H9 (cell line): ENCODE measurements at regions not wholly inside any gene's neighbourhood (a gene's known extent, or its start where the extent isn't known, plus 50 kb on each side); places are given as distances from the start of the nearest gene placed in this dataset.

Experiments
- DNase-seq: peaks from one replicate; pipeline ENCODE4 v3.0.0-alpha.2; 2017
- H2AFZ ChIP-seq: one replicate; pipeline ENCODE4 v1.6.1; 2013; ENCODE audit warnings: mild to moderate bottlenecking, low read length, control low read depth, moderate library complexity
- H2AK5ac ChIP-seq: 2 replicates; pipeline ENCODE4 v1.6.1; 2013; ENCODE audit warnings: low read length, control low read depth, mixed read lengths; ENCODE audit not compliant: insufficient read length
- H2BK120ac ChIP-seq: one replicate; pipeline ENCODE4 v1.6.1; 2013; ENCODE audit warnings: low read depth, mild to moderate bottlenecking, low read length, control low read depth, inconsistent platforms; ENCODE audit not compliant: poor library complexity, severe bottlenecking
- H2BK12ac ChIP-seq: 2 replicates; pipeline ENCODE4 v1.6.1; 2013; ENCODE audit warnings: low read length, control low read depth, mixed read lengths, low read depth; ENCODE audit not compliant: insufficient read length
- H2BK15ac ChIP-seq: 2 replicates; pipeline ENCODE4 v1.6.1; 2013; ENCODE audit warnings: low read depth, low read length, control low read depth
- H2BK20ac ChIP-seq: one replicate; pipeline ENCODE4 v1.6.1; 2013; ENCODE audit warnings: low read depth, mild to moderate bottlenecking, low read length, control low read depth, inconsistent platforms; ENCODE audit not compliant: poor library complexity, severe bottlenecking
- H2BK5ac ChIP-seq: 2 replicates; pipeline ENCODE4 v1.6.1; 2013; ENCODE audit warnings: low read length, control low read depth, mixed read lengths; ENCODE audit not compliant: insufficient read length
- H3K14ac ChIP-seq: 2 replicates; pipeline ENCODE4 v1.6.1; 2013; ENCODE audit warnings: low read length, control low read depth; ENCODE audit not compliant: insufficient read depth
- H3K18ac ChIP-seq: 2 replicates; pipeline ENCODE4 v1.6.1; 2013; ENCODE audit warnings: low read depth, mild to moderate bottlenecking, mixed read lengths, low read length, control low read depth; ENCODE audit not compliant: insufficient read length
- H3K23ac ChIP-seq: 2 replicates; pipeline ENCODE4 v1.6.1; 2013; ENCODE audit warnings: low read length, control low read depth, mixed read lengths, low read depth; ENCODE audit not compliant: insufficient read length
- H3K23me2 ChIP-seq: 2 replicates; pipeline ENCODE4 v1.6.1; 2013; ENCODE audit warnings: low read depth, mild to moderate bottlenecking, mixed read lengths, low read length, control low read depth; ENCODE audit not compliant: insufficient read length, poor library complexity, severe bottlenecking
- H3K27ac ChIP-seq: 2 replicates; pipeline ENCODE4 v1.5.1; 2013; ENCODE audit warnings: low read length, control low read depth, mixed read lengths, low read depth; ENCODE audit not compliant: insufficient read length
- H3K27me3 ChIP-seq: 2 replicates; pipeline ENCODE4 v1.6.1; 2013; ENCODE audit warnings: low read length, control low read depth, inconsistent platforms; ENCODE audit not compliant: insufficient read depth
- H3K4ac ChIP-seq: 2 replicates; pipeline ENCODE4 v1.6.1; 2013; ENCODE audit warnings: low read depth, mild to moderate bottlenecking, control low read depth, inconsistent platforms, low read length, moderate library complexity
- H3K4me1 ChIP-seq: 2 replicates; pipeline ENCODE4 v1.6.1; 2013; ENCODE audit warnings: low read length, control low read depth, inconsistent platforms; ENCODE audit not compliant: insufficient read depth
- H3K4me2 ChIP-seq: 2 replicates; pipeline ENCODE4 v1.6.1; 2013; ENCODE audit warnings: low read length, control low read depth, mixed read lengths; ENCODE audit not compliant: insufficient read length, insufficient read depth
- H3K56ac ChIP-seq: 2 replicates; pipeline ENCODE4 v1.6.1; 2013; ENCODE audit warnings: low read depth, mild to moderate bottlenecking, mixed read lengths, low read length, control low read depth; ENCODE audit not compliant: insufficient read length
- H3K79me1 ChIP-seq: 2 replicates; pipeline ENCODE4 v1.6.1; 2013; ENCODE audit warnings: low read depth, mild to moderate bottlenecking, moderate library complexity, low read length, control low read depth, inconsistent platforms; ENCODE audit not compliant: insufficient read depth, poor library complexity, severe bottlenecking
- H3K79me2 ChIP-seq: 2 replicates; pipeline ENCODE4 v1.6.1; 2013; ENCODE audit warnings: low read length, control low read depth, inconsistent platforms; ENCODE audit not compliant: insufficient read depth
- H3K9ac ChIP-seq: 2 replicates; pipeline ENCODE4 v1.6.1; 2013; ENCODE audit warnings: low read length, control low read depth, mixed read lengths; ENCODE audit not compliant: insufficient read length; ENCODE audit errors: extremely low read depth
- H3K9me3 ChIP-seq: one replicate; pipeline ENCODE4 v1.6.1; 2013; ENCODE audit warnings: low read depth, low read length, inconsistent platforms; ENCODE audit not compliant: control insufficient read depth
- H3T11ph ChIP-seq: one replicate; pipeline ENCODE4 v1.6.1; 2013; ENCODE audit warnings: mild to moderate bottlenecking, low read length, control low read depth, inconsistent platforms
- H4K20me1 ChIP-seq: one replicate; pipeline ENCODE4 v1.6.1; 2013; ENCODE audit not compliant: control insufficient read depth, insufficient read length, insufficient read depth
- H4K5ac ChIP-seq: 2 replicates; pipeline ENCODE4 v1.6.1; 2013; ENCODE audit warnings: low read depth, mild to moderate bottlenecking, mixed read lengths, low read length, control low read depth; ENCODE audit not compliant: insufficient read length
- H4K8ac ChIP-seq: replicated peaks from 2 replicates; pipeline ENCODE4 v1.6.1; 2013; ENCODE audit warnings: low read length, control low read depth, mixed read lengths, low read depth; ENCODE audit not compliant: insufficient read length
- H4K91ac ChIP-seq: 2 replicates; pipeline ENCODE4 v1.6.1; 2013; ENCODE audit warnings: low read depth, mild to moderate bottlenecking, moderate library complexity, mixed read lengths, low read length, control low read depth; ENCODE audit not compliant: insufficient read length
- H3K27ac Mint-ChIP-seq, 3 experiments: 2 replicates in 2 of 3; 3 replicates in 1 of 3; pipeline ENCODE4 v1.8.0; 2020 to 2021; ENCODE audit warnings: mixed read lengths in 3 of 3, mild to moderate bottlenecking in 1 of 3, moderate library complexity in 1 of 3
- H3K27me3 Mint-ChIP-seq: 2 replicates; pipeline ENCODE4 v1.8.0; 2021; ENCODE audit warnings: low read depth, mild to moderate bottlenecking, moderate library complexity, mixed read lengths
- H3K36me3 Mint-ChIP-seq, 3 experiments: 2 replicates in 2 of 3; 3 replicates in 1 of 3; pipeline ENCODE4 v1.8.0; 2020 to 2021; ENCODE audit warnings: low read depth in 3 of 3, mixed read lengths in 3 of 3; ENCODE audit not compliant: insufficient read depth in 1 of 3
- H3K4me1 Mint-ChIP-seq, 2 experiments: 2 replicates each; pipeline ENCODE4 v1.8.0; 2020; ENCODE audit warnings: mixed read lengths in 2 of 2
- H3K4me3 Mint-ChIP-seq, 2 experiments: 2 replicates in 1 of 2; 3 replicates in 1 of 2; pipeline ENCODE4 v1.8.0; 2020 to 2021; ENCODE audit warnings: mild to moderate bottlenecking in 2 of 2, mixed read lengths in 2 of 2, moderate library complexity in 1 of 2
- H3K9me3 Mint-ChIP-seq, 2 experiments: 2 replicates in 1 of 2; 3 replicates in 1 of 2; pipeline ENCODE4 v1.8.0; 2020; ENCODE audit warnings: mild to moderate bottlenecking in 2 of 2, mixed read lengths in 2 of 2, moderate library complexity in 1 of 2
- WGBS: extraction: QIAGEN DNeasy Blood & Tissue Kit; methylation state at CpG from one replicate; pipeline ENCODE4 v1.1.7; 2013; ENCODE audit warnings: missing lambda C conversion rate, low lambda C conversion rate, mixed read lengths; ENCODE audit not compliant: insufficient read length; ENCODE audit errors: extremely low coverage; 5-methylcytosine and 5-hydroxymethylcytosine counted together
- TF ChIP-seq, protein P1 (sequence below): fragments of 200-600 bp; sonication (generic); conservative IDR thresholded peaks from 3 replicates; pipeline ENCODE4 v1.8.0; 2021; ENCODE audit warnings: antibody characterized with exemption, mild to moderate bottlenecking

DNA sequence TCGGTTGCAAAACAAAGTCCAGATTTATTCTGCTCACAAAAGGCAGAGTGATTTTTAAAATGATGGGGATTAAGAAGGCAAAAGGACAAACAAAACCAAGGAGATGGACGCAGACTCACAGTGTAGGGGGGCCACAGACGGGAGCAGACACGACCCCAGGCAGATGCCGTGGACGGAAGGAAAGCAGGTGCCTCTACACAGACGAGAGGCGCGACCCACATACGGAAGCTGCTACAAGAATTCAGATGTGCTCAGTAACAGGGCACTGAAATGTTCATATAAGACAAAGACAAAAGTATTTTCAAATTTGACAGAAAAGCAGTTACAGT lies 148.9 kb downstream of the BRD1 start:
- Histone ChIP-seq H3T11ph (no peak overlapping the region), H3K4me2 (no peak overlapping the region), H2BK12ac (no peak overlapping the region), H3K79me1 (no peaks in the 10 kb centered on the region), H3K9ac (no peak overlapping the region), H3K23ac (no peak overlapping the region), H2AK5ac (no peak overlapping the region), H4K8ac (no peak overlapping the region), H3K9me3 (no peaks in the 10 kb centered on the region), H2AFZ (no peak overlapping the region), H3K18ac (no peak overlapping the region), H4K20me1 (no peaks in the 10 kb centered on the region), H3K27me3 (no peaks in the 10 kb centered on the region), H2BK120ac (no peak overlapping the region), H3K23me2 (no peaks in the 10 kb centered on the region), H3K4me1 (no peaks in the 10 kb centered on the region), H3K56ac (no peak overlapping the region), H2BK15ac (no peak overlapping the region), H4K91ac (no peak overlapping the region), H3K4ac (no peak overlapping the region), H3K79me2 (no peaks in the 10 kb centered on the region), H3K14ac (no peak overlapping the region), H4K5ac (no peak overlapping the region), H2BK5ac (no peak overlapping the region), H2BK20ac (no peak overlapping the region), H3K27ac (no peak overlapping the region)
- H3K4me1 Mint-ChIP-seq: no peaks in the 10 kb centered on the region; a peak in 1 of 4 replicates
- H3K27ac Mint-ChIP-seq: no peak overlapping the region
- no CpG with 5 or more reads among the region's 10 CpGs for WGBS
- no peaks in the 10 kb centered on the region; a peak in 1 of 5 replicates for H3K9me3 Mint-ChIP-seq
- H3K36me3 Mint-ChIP-seq: no peaks in the 10 kb centered on the region
- H3K27me3 Mint-ChIP-seq: peaks cover 32% of the 10 kb centered on the region
- TF ChIP-seq, protein P1, sequence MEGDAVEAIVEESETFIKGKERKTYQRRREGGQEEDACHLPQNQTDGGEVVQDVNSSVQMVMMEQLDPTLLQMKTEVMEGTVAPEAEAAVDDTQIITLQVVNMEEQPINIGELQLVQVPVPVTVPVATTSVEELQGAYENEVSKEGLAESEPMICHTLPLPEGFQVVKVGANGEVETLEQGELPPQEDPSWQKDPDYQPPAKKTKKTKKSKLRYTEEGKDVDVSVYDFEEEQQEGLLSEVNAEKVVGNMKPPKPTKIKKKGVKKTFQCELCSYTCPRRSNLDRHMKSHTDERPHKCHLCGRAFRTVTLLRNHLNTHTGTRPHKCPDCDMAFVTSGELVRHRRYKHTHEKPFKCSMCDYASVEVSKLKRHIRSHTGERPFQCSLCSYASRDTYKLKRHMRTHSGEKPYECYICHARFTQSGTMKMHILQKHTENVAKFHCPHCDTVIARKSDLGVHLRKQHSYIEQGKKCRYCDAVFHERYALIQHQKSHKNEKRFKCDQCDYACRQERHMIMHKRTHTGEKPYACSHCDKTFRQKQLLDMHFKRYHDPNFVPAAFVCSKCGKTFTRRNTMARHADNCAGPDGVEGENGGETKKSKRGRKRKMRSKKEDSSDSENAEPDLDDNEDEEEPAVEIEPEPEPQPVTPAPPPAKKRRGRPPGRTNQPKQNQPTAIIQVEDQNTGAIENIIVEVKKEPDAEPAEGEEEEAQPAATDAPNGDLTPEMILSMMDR: no peak
- DNase-seq: no peak
- H3K4me3 Mint-ChIP-seq: no peak overlapping the region
